ENCODE measurements at regions not wholly inside any gene's neighbourhood (a gene's known extent, or its start where the extent isn't known, plus 50 kb on each side); places are given as distances from the start of the nearest gene placed in this dataset.

GRCh38 chrX:145178268-145178667 is 69.0 kb upstream of the SPANXN1 start:
- no peak for DNase-seq

- DNase-seq: peak; percentile 1 to 7
Observed at GRCh38 chrX:145190801-145191389, 56.4 kb upstream of the SPANXN1 start.
